ENCODE measurements at regions not wholly inside any gene's neighbourhood (a gene's known extent, or its start where the extent isn't known, plus 50 kb on each side); places are given as distances from the start of the nearest gene placed in this dataset.
"Not testable (repeated sequence)": the region's sequence is repeated elsewhere in the genome, so short reads cannot be mapped to it uniquely, and the experiment has no call there.

GRCh38 chr2:16746833-16747232 is 81.2 kb upstream of the CYRIA start:
- DNase-seq: no peak

- no peak for DNase-seq
Observed at GRCh38 chr2:16746329-16746728, 80.7 kb upstream of the CYRIA start.

GRCh38 chr2:16745466-16745865 is 79.8 kb upstream of the CYRIA start:
- peak; percentile 30 for DNase-seq

GRCh38 chr2:16744521-16744920 is 78.9 kb upstream of the CYRIA start:
- no peak for DNase-seq

- no peak for DNase-seq
Observed at GRCh38 chr2:16742026-16742425, 76.4 kb upstream of the CYRIA start.

GRCh38 chr2:16741498-16741897 is 75.9 kb upstream of the CYRIA start:
- DNase-seq: no peak

GRCh38 chr2:16739778-16740581 is 74.3 kb upstream of the CYRIA start:
- no peak for DNase-seq

GRCh38 chr2:16738361-16739225 is 73.0 kb upstream of the CYRIA start:
- no peak for DNase-seq

GRCh38 chr2:16737812-16738211 is 72.2 kb upstream of the CYRIA start:
- DNase-seq: no peak

- no peak for DNase-seq
Observed at GRCh38 chr2:16736633-16737032, 71.0 kb upstream of the CYRIA start.

- no peak for DNase-seq
Observed at GRCh38 chr2:16729335-16729734, 63.7 kb upstream of the CYRIA start.

GRCh38 chr2:16728351-16729136 is 62.9 kb upstream of the CYRIA start:
- DNase-seq: no peak

- not testable (repeated sequence) for DNase-seq
Observed at GRCh38 chr2:16727849-16728248, 62.2 kb upstream of the CYRIA start.

- no peak for DNase-seq
Observed at GRCh38 chr2:16727256-16727655, 61.6 kb upstream of the CYRIA start.

GRCh38 chr2:16726577-16726976 is 60.9 kb upstream of the CYRIA start:
- no peak for DNase-seq

GRCh38 chr2:16726147-16726546 is 60.5 kb upstream of the CYRIA start:
- no peak for DNase-seq

GRCh38 chr2:16725549-16725948 is 59.9 kb upstream of the CYRIA start:
- peak; percentile 13 for DNase-seq

- no peak for DNase-seq
Observed at GRCh38 chr2:16722677-16723076, 57.0 kb upstream of the CYRIA start.

GRCh38 chr2:16722126-16722525 is 56.5 kb upstream of the CYRIA start:
- no peak for DNase-seq

GRCh38 chr2:16721529-16721928 is 55.9 kb upstream of the CYRIA start:
- DNase-seq: not testable (repeated sequence)

- not testable (repeated sequence) for DNase-seq
Observed at GRCh38 chr2:16720737-16721136, 55.1 kb upstream of the CYRIA start.

GRCh38 chr2:16719485-16719808 is 53.8 kb upstream of the CYRIA start:
- no peak for DNase-seq

All from stimulated activated CD4-positive, alpha-beta T cell treated with anti-CD3 and anti-CD28 coated beads, Interleukin-15, amount 100 ng/mL, for 24 hours (primary cell).